ENCODE measurements at regions not wholly inside any gene's neighbourhood (a gene's known extent, or its start where the extent isn't known, plus 50 kb on each side); places are given as distances from the start of the nearest gene placed in this dataset.
"Not testable (repeated sequence)": the region's sequence is repeated elsewhere in the genome, so short reads cannot be mapped to it uniquely, and the experiment has no call there.

GRCh38 chr4:4116901-4117300 lies 109.8 kb downstream of the OTOP1 start:
- H3K4me1 Mint-ChIP-seq (ENCODE audit: low read depth); ATAC-seq; H3K36me3 Mint-ChIP-seq (ENCODE audit: low read depth); H3K4me3 Mint-ChIP-seq; POLR2A ChIA-PET; DNase-seq; H3K27ac Mint-ChIP-seq; H3K27me3 Mint-ChIP-seq (ENCODE audit: low read depth); CTCF ChIA-PET; H3K9me3 Mint-ChIP-seq (ENCODE audit: insufficient read depth): not testable (repeated sequence)

GRCh38 chr4:4134368-4134767 lies 92.4 kb downstream of the OTOP1 start:
- H3K27ac Mint-ChIP-seq; CTCF ChIA-PET; H3K4me3 Mint-ChIP-seq; ATAC-seq; H3K36me3 Mint-ChIP-seq (ENCODE audit: low read depth); DNase-seq; H3K4me1 Mint-ChIP-seq (ENCODE audit: low read depth); POLR2A ChIA-PET; H3K27me3 Mint-ChIP-seq (ENCODE audit: low read depth); H3K9me3 Mint-ChIP-seq (ENCODE audit: insufficient read depth): not testable (repeated sequence)

- H3K9me3 Mint-ChIP-seq (ENCODE audit: insufficient read depth); H3K27ac Mint-ChIP-seq; POLR2A ChIA-PET; ATAC-seq; H3K4me3 Mint-ChIP-seq; H3K4me1 Mint-ChIP-seq (ENCODE audit: low read depth); CTCF ChIA-PET; H3K27me3 Mint-ChIP-seq (ENCODE audit: low read depth); H3K36me3 Mint-ChIP-seq (ENCODE audit: low read depth); DNase-seq: not testable (repeated sequence)
These were observed 90.1 kb downstream of the OTOP1 start for GRCh38 chr4:4136621-4137020.
